HepG2 (cell line): ENCODE measurements at regions not wholly inside any gene's neighbourhood (a gene's known extent, or its start where the extent isn't known, plus 50 kb on each side); places are given as distances from the start of the nearest gene placed in this dataset.

Experiments
- ATAC-seq: fragments of 200-7000 bp; cut with Tn5 transposase; 3 replicates; pipeline ENCODE4 v1.9.1; 2020; ENCODE audit warnings: mild to moderate bottlenecking, moderate library complexity
- BruUV-seq: library from RNA; stranded (reverse); fragments of 400-500 nt; replicated peaks from 2 replicates; lab custom pipeline; 2021; lab: Mats Ljungman, UMichigan
- CTCF ChIA-PET: fragments of 300-600 bp; formaldehyde crosslinking; extraction: SDS; loops from one replicate; lab custom pipeline; 2021; ENCODE audit warnings: low total read pairs, inconsistent platforms, low intra/inter-chr PET ratio; lab: Yijun Ruan, JAX
- POLR2A ChIA-PET: fragments of 350-600 bp; sonication (Branson Sonifier 250); formaldehyde crosslinking; loops from one replicate; lab custom pipeline; 2020; ENCODE audit warnings: antibody characterized with exemption, inconsistent platforms; lab: Yijun Ruan, JAX
- DNase-seq: peaks from one replicate; pipeline ENCODE4 v3.0.0-alpha.2; 2015; ENCODE audit warnings: low spot score
- FAIRE-seq: peaks from 3 replicates; lab custom pipeline; 2011; peaks lifted over from hg19 to GRCh38; lab: Jason Lieb, UNC
- H2AFZ ChIP-seq: one replicate; pipeline ENCODE4 v1.6.1; 2011; ENCODE audit warnings: low read length, inconsistent platforms
- H3K27ac ChIP-seq: fragments of 300-600 bp; 3 replicates; pipeline ENCODE4 v1.8.0; 2011; ENCODE audit warnings: mixed run types, mild to moderate bottlenecking, mixed read lengths, low read length, inconsistent platforms; ENCODE audit not compliant: insufficient read depth; ENCODE audit errors: extremely low read length
- H3K27me3 ChIP-seq, 2 experiments: fragments of 200-600 bp in 1 of 2; 2 replicates in 1 of 2; 3 replicates in 1 of 2; pipeline versions ENCODE4 v1.6.0 to v1.8.0; 2011; ENCODE audit warnings: low read length in 2 of 2, mild to moderate bottlenecking in 2 of 2, moderate library complexity in 2 of 2, inconsistent platforms in 1 of 2; ENCODE audit not compliant: insufficient read depth in 2 of 2, control insufficient read depth in 1 of 2
- H3K36me3 ChIP-seq, 2 experiments: fragments of 200-600 bp in 1 of 2; replicated peaks in 1 of 2; 2 replicates in 1 of 2; 3 replicates in 1 of 2; pipeline versions ENCODE4 v1.5.1 to v1.8.0; 2011; ENCODE audit warnings: low read length in 2 of 2, inconsistent platforms in 1 of 2; ENCODE audit not compliant: insufficient read depth in 2 of 2, control insufficient read depth in 1 of 2
- H3K4me1 ChIP-seq: 2 replicates; pipeline ENCODE4 v1.5.1; 2012; ENCODE audit warnings: low read length, inconsistent platforms; ENCODE audit not compliant: insufficient read depth
- H3K4me2 ChIP-seq: 2 replicates; pipeline ENCODE4 v1.6.0; 2011; ENCODE audit warnings: low read depth, low read length, inconsistent platforms
- H3K4me3 ChIP-seq, 3 experiments: fragments of 200-600 bp in 1 of 3; sonication (generic), shearing (Covaris generic) in 1 of 3; replicated peaks in 1 of 3; 2 replicates each; pipeline ENCODE4 v1.5.1; 2011 to 2016; ENCODE audit warnings: low read length in 3 of 3, inconsistent platforms in 2 of 3, low read depth in 2 of 3, mild to moderate bottlenecking in 2 of 3, control low read depth in 1 of 3, mixed read lengths in 1 of 3; ENCODE audit not compliant: insufficient read depth in 1 of 3
- H3K79me2 ChIP-seq: one replicate; pipeline ENCODE4 v1.6.1; 2011; ENCODE audit warnings: low read length, inconsistent platforms; ENCODE audit not compliant: insufficient read depth
- H3K9ac ChIP-seq: 2 replicates; pipeline ENCODE4 v1.6.0; 2011; ENCODE audit warnings: mild to moderate bottlenecking, low read depth, low read length, inconsistent platforms; ENCODE audit not compliant: insufficient read depth
- H3K9me3 ChIP-seq: 2 replicates; pipeline ENCODE4 v1.5.1; 2012; ENCODE audit warnings: mild to moderate bottlenecking, low read length
- H4K20me1 ChIP-seq: 2 replicates; pipeline ENCODE4 v1.6.0; 2011; ENCODE audit warnings: inconsistent platforms, mild to moderate bottlenecking, low read length, moderate library complexity; ENCODE audit not compliant: insufficient read depth
- CBX1 ChIP-seq: IDR thresholded peaks from one replicate; pipeline ENCODE4 v1.6.1; 2016; ENCODE audit warnings: antibody characterized with exemption, low read depth
- FOXO1 ChIP-seq: sonication (generic); formaldehyde crosslinking; IDR thresholded peaks from 2 replicates; pipeline ENCODE4 v1.4.0; 2020; ENCODE audit warnings: missing genetic modification reagents
- IRX3 ChIP-seq: sonication (generic); formaldehyde crosslinking; IDR thresholded peaks from 2 replicates; pipeline ENCODE4 v1.8.1; 2023; ENCODE audit warnings: mild to moderate bottlenecking, low read depth, missing genetic modification reagents, borderline replicate concordance
- MED8 ChIP-seq: sonication (generic); formaldehyde crosslinking; IDR thresholded peaks from 2 replicates; pipeline ENCODE4 v1.8.1; 2023; ENCODE audit warnings: mild to moderate bottlenecking, missing genetic modification reagents; ENCODE audit not compliant: insufficient replicate concordance
- MEF2D ChIP-seq: sonication (generic); formaldehyde crosslinking; IDR thresholded peaks from 2 replicates; pipeline ENCODE4 v1.5.1; 2020; ENCODE audit warnings: mild to moderate bottlenecking, missing genetic modification reagents
- MNT ChIP-seq: fragments of 450-650 bp; IDR thresholded peaks from 2 replicates; pipeline ENCODE4 v1.6.1; 2016
- SMC3 ChIP-seq: IDR thresholded peaks from 2 replicates; pipeline ENCODE4 v1.6.1; 2011; ENCODE audit warnings: low read length, improper control_type of control experiment
- SP5 ChIP-seq: IDR thresholded peaks from 2 replicates; pipeline ENCODE4 v1.6.1; 2016; ENCODE audit warnings: low read depth, borderline replicate concordance
- YY1 ChIP-seq: IDR thresholded peaks from 2 replicates; pipeline ENCODE4 v1.6.1; 2011; ENCODE audit warnings: low read length, low read depth, moderate library complexity, mild to moderate bottlenecking; ENCODE audit not compliant: insufficient read depth, insufficient replicate concordance
- ZNF180 ChIP-seq: sonication (generic); formaldehyde crosslinking; IDR thresholded peaks from 2 replicates; pipeline ENCODE4 v1.4.0; 2020; ENCODE audit warnings: low read depth, missing genetic modification reagents, borderline replicate concordance
- WGBS: methylation state at CpG from one replicate; pipeline ENCODE4 v1.1.6; 2017; ENCODE audit warnings: low lambda C conversion rate; 5-methylcytosine and 5-hydroxymethylcytosine counted together
- in situ Hi-C: cut with HindIII; loops from 2 replicates; pipeline ENCODE4 v1.10.0; 2017; ENCODE audit warnings: low pct_unique_long_range_greater_than_20kb; ENCODE audit not compliant: extremely low pct_ligation_motif_present
- intact Hi-C: fragments of 100-400 bp; cut with micrococcal nuclease; formaldehyde crosslinking; loops from one replicate; pipeline ENCODE4 v1.10.0; 2022; ENCODE audit not compliant: unreplicated experiment

- Histone ChIP-seq H3K4me1 (no peaks in the 10 kb centered on the region), H3K27me3 (peaks cover 4 to 52% of the 10 kb centered on the region in 2 experiments; a peak in 4 of 5 replicates), H2AFZ (no peak overlapping the region), H3K4me3 (no peak overlapping the region), H3K9me3 (no peaks in the 10 kb centered on the region), H4K20me1 (no peaks in the 10 kb centered on the region), H3K79me2 (no peaks in the 10 kb centered on the region), H3K27ac (no peak overlapping the region), H3K4me2 (no peak overlapping the region), H3K9ac (no peak overlapping the region), H3K36me3 (no peaks in the 10 kb centered on the region)
- 24% methylated on average over 8 of the region's 9 CpGs for WGBS
- in situ Hi-C loops = no loop called here
- FAIRE-seq = no peak
- no peak for DNase-seq
- ChIA-PET CTCF (no interaction called here), POLR2A (no interaction called here)
- no peak for TF ChIP-seq MNT
- TF ChIP-seq FOXO1 = no peak
- TF ChIP-seq SP5 = no peak
- TF ChIP-seq CBX1 = no peak
- TF ChIP-seq MED8 (CRISPR knock-in tag) = no peak
- TF ChIP-seq MEF2D (CRISPR knock-in tag) = no peak
- TF ChIP-seq IRX3 = no peak
- TF ChIP-seq ZNF180 (CRISPR knock-in tag) = no peak
- no peak for TF ChIP-seq SMC3
- no peak for TF ChIP-seq YY1
- no peak for ATAC-seq
- intact Hi-C loops = no loop called here
- no TSS peak for BruUV-seq
These were observed 61.3 kb upstream of the RASD2 start for GRCh38 chr22:35479359-35479758.
